GM21786 (cell line): ENCODE measurements at regions not wholly inside any gene's neighbourhood (a gene's known extent, or its start where the extent isn't known, plus 50 kb on each side); places are given as distances from the start of the nearest gene placed in this dataset.

Source experiments
- ATAC-seq: cut with Tn5 transposase; IDR thresholded peaks from one replicate; pipeline ENCODE4 v1.9.1; 2021; ENCODE audit not compliant: unreplicated experiment

- ATAC-seq, result no peak
These were observed 477.7 kb downstream of the TBC1D22A start for GRCh38 chr22:47240116-47240515.

- ATAC-seq, result no peak
These were observed 477.0 kb downstream of the TBC1D22A start for GRCh38 chr22:47239474-47239860.

- no peak for ATAC-seq
These were observed 476.4 kb downstream of the TBC1D22A start for GRCh38 chr22:47238690-47239473.

GRCh38 chr22:47237890-47238480, 475.5 kb downstream of the TBC1D22A start:
- no peak for ATAC-seq

GRCh38 chr22:47236718-47237117, 474.3 kb downstream of the TBC1D22A start:
- ATAC-seq, result no peak

- ATAC-seq, result no peak
These were observed 473.7 kb downstream of the TBC1D22A start for GRCh38 chr22:47236161-47236560.

GRCh38 chr22:47233316-47234243, 471.1 kb downstream of the TBC1D22A start:
- no peak for ATAC-seq

- no peak for ATAC-seq
These were observed 470.3 kb downstream of the TBC1D22A start for GRCh38 chr22:47232753-47233152.

- ATAC-seq, result no peak
These were observed 469.7 kb downstream of the TBC1D22A start for GRCh38 chr22:47232197-47232596.

GRCh38 chr22:47231759-47232158, 469.3 kb downstream of the TBC1D22A start:
- no peak for ATAC-seq

- ATAC-seq, result no peak
These were observed 468.3 kb downstream of the TBC1D22A start for GRCh38 chr22:47230741-47231140.

- no peak for ATAC-seq
These were observed 467.8 kb downstream of the TBC1D22A start for GRCh38 chr22:47230251-47230650.

GRCh38 chr22:47228767-47229166, 466.3 kb downstream of the TBC1D22A start:
- ATAC-seq, result no peak

- ATAC-seq, result no peak
These were observed 463.6 kb downstream of the TBC1D22A start for GRCh38 chr22:47225931-47226633.

- no peak for ATAC-seq
These were observed 462.9 kb downstream of the TBC1D22A start for GRCh38 chr22:47225080-47225930.
